ENCODE measurements at regions not wholly inside any gene's neighbourhood (a gene's known extent, or its start where the extent isn't known, plus 50 kb on each side); places are given as distances from the start of the nearest gene placed in this dataset.

GRCh38 chr12:20260851-20261250 is 107.5 kb upstream of the PDE3A start:
- Mint-ChIP-seq H3K4me1 (ENCODE audit: low read depth, unreplicated experiment) (peaks cover 14% of the 10 kb centered on the region), H3K9me3 (ENCODE audit: unreplicated experiment) (no peaks in the 10 kb centered on the region), H3K4me3 (ENCODE audit: unreplicated experiment) (no peak overlapping the region), H3K36me3 (ENCODE audit: unreplicated experiment) (no peaks in the 10 kb centered on the region), H3K27ac (ENCODE audit: unreplicated experiment) (no peak overlapping the region), H3K27me3 (ENCODE audit: unreplicated experiment) (no peaks in the 10 kb centered on the region)
- TF ChIP-seq CTCF (IDR thresholded peaks at IDR 0.05; ENCODE audit: partially characterized antibody, unreplicated experiment), result no peak
- DNase-seq, result no peak

- Mint-ChIP-seq H3K27ac (ENCODE audit: unreplicated experiment) (no peak overlapping the region), H3K9me3 (ENCODE audit: unreplicated experiment) (no peaks in the 10 kb centered on the region), H3K27me3 (ENCODE audit: unreplicated experiment) (no peaks in the 10 kb centered on the region), H3K36me3 (ENCODE audit: unreplicated experiment) (no peaks in the 10 kb centered on the region), H3K4me3 (ENCODE audit: unreplicated experiment) (no peak overlapping the region), H3K4me1 (ENCODE audit: low read depth, unreplicated experiment) (peaks cover 14% of the 10 kb centered on the region)
- no peak for TF ChIP-seq CTCF (IDR thresholded peaks at IDR 0.05; ENCODE audit: partially characterized antibody, unreplicated experiment)
- no peak for DNase-seq
Measured at GRCh38 chr12:20262119-20262518, 106.2 kb upstream of the PDE3A start.

- no peaks in the 10 kb centered on the region for H3K36me3 Mint-ChIP-seq (ENCODE audit: unreplicated experiment)
- H3K4me1 Mint-ChIP-seq (ENCODE audit: low read depth, unreplicated experiment), result peaks cover 14% of the 10 kb centered on the region
- no peak for DNase-seq
- no peak overlapping the region for H3K4me3 Mint-ChIP-seq (ENCODE audit: unreplicated experiment)
- H3K9me3 Mint-ChIP-seq (ENCODE audit: unreplicated experiment), result no peaks in the 10 kb centered on the region
- H3K27ac Mint-ChIP-seq (ENCODE audit: unreplicated experiment), result no peak overlapping the region
- H3K27me3 Mint-ChIP-seq (ENCODE audit: unreplicated experiment), result no peaks in the 10 kb centered on the region
- TF ChIP-seq CTCF (IDR thresholded peaks at IDR 0.05; ENCODE audit: partially characterized antibody, unreplicated experiment), result no peak
Measured at GRCh38 chr12:20264026-20264425, 104.3 kb upstream of the PDE3A start.

- Mint-ChIP-seq H3K4me3 (ENCODE audit: unreplicated experiment) (no peak overlapping the region), H3K9me3 (ENCODE audit: unreplicated experiment) (no peaks in the 10 kb centered on the region), H3K36me3 (ENCODE audit: unreplicated experiment) (no peaks in the 10 kb centered on the region), H3K27ac (ENCODE audit: unreplicated experiment) (peak overlapping the region; percentile 77), H3K27me3 (ENCODE audit: unreplicated experiment) (no peaks in the 10 kb centered on the region), H3K4me1 (ENCODE audit: low read depth, unreplicated experiment) (peaks cover 14% of the 10 kb centered on the region)
- DNase-seq, result no peak
- TF ChIP-seq CTCF (IDR thresholded peaks at IDR 0.05; ENCODE audit: partially characterized antibody, unreplicated experiment), result no peak
Measured at GRCh38 chr12:20264608-20265114, 103.7 kb upstream of the PDE3A start.

- no peak overlapping the region for H3K27ac Mint-ChIP-seq (ENCODE audit: unreplicated experiment)
- no peaks in the 10 kb centered on the region for H3K27me3 Mint-ChIP-seq (ENCODE audit: unreplicated experiment)
- H3K4me3 Mint-ChIP-seq (ENCODE audit: unreplicated experiment), result no peak overlapping the region
- peaks cover 11% of the 10 kb centered on the region for H3K4me1 Mint-ChIP-seq (ENCODE audit: low read depth, unreplicated experiment)
- no peaks in the 10 kb centered on the region for H3K36me3 Mint-ChIP-seq (ENCODE audit: unreplicated experiment)
- TF ChIP-seq CTCF (IDR thresholded peaks at IDR 0.05; ENCODE audit: partially characterized antibody, unreplicated experiment), result no peak
- DNase-seq, result no peak
- no peaks in the 10 kb centered on the region for H3K9me3 Mint-ChIP-seq (ENCODE audit: unreplicated experiment)
Measured at GRCh38 chr12:20268121-20268732, 100.1 kb upstream of the PDE3A start.
